ENCODE measurements at regions not wholly inside any gene's neighbourhood (a gene's known extent, or its start where the extent isn't known, plus 50 kb on each side); places are given as distances from the start of the nearest gene placed in this dataset.

- peak; percentile 86 for DNase-seq (ENCODE audit: low read depth)
Measured at GRCh38 chr1:177847843-177848242, 122.0 kb downstream of the SEC16B start.

- DNase-seq (ENCODE audit: low read depth): no peak
Measured at GRCh38 chr1:177838907-177839485, 130.9 kb downstream of the SEC16B start.

- no peak for DNase-seq (ENCODE audit: low read depth)
Measured at GRCh38 chr1:177833631-177834030, 136.2 kb downstream of the SEC16B start.

GRCh38 chr1:177830531-177831135 is 139.2 kb downstream of the SEC16B start:
- DNase-seq (ENCODE audit: low read depth): no peak

- DNase-seq (ENCODE audit: low read depth): no peak
Measured at GRCh38 chr1:177825276-177825901, 144.5 kb downstream of the SEC16B start.

GRCh38 chr1:177824508-177824982 is 145.3 kb downstream of the SEC16B start:
- no peak for DNase-seq (ENCODE audit: low read depth)

GRCh38 chr1:177820213-177820612 is 149.6 kb downstream of the SEC16B start:
- DNase-seq (ENCODE audit: low read depth): no peak

- DNase-seq (ENCODE audit: low read depth): no peak
Measured at GRCh38 chr1:177817937-177818875, 151.7 kb downstream of the SEC16B start.

GRCh38 chr1:177812650-177813049 is 157.2 kb downstream of the SEC16B start:
- no peak for DNase-seq (ENCODE audit: low read depth)

GRCh38 chr1:177812144-177812543 is 157.7 kb downstream of the SEC16B start:
- DNase-seq (ENCODE audit: low read depth): no peak

- no peak for DNase-seq (ENCODE audit: low read depth)
Measured at GRCh38 chr1:177811429-177811828, 158.4 kb downstream of the SEC16B start.

GRCh38 chr1:177809819-177810218 is 160.0 kb downstream of the SEC16B start:
- no peak for DNase-seq (ENCODE audit: low read depth)

- DNase-seq (ENCODE audit: low read depth): no peak
Measured at GRCh38 chr1:177802304-177802703, 167.6 kb downstream of the SEC16B start.

- DNase-seq (ENCODE audit: low read depth): no peak
Measured at GRCh38 chr1:177801790-177802189, 168.1 kb downstream of the SEC16B start.

GRCh38 chr1:177800400-177801088 is 169.3 kb downstream of the SEC16B start:
- DNase-seq (ENCODE audit: low read depth): peak; percentile 50

GRCh38 chr1:177799746-177800145 is 170.1 kb downstream of the SEC16B start:
- no peak for DNase-seq (ENCODE audit: low read depth)

- DNase-seq (ENCODE audit: low read depth): no peak
Measured at GRCh38 chr1:177798614-177799013, 171.2 kb downstream of the SEC16B start.

GRCh38 chr1:177796561-177796960 is 173.3 kb downstream of the SEC16B start:
- no peak for DNase-seq (ENCODE audit: low read depth)

GRCh38 chr1:177794376-177794991 is 175.4 kb downstream of the SEC16B start:
- DNase-seq (ENCODE audit: low read depth): no peak

- no peak for DNase-seq (ENCODE audit: low read depth)
Measured at GRCh38 chr1:177793900-177794299, 176.0 kb downstream of the SEC16B start.

GRCh38 chr1:177790566-177790965 is 179.3 kb downstream of the SEC16B start:
- DNase-seq (ENCODE audit: low read depth): no peak
